Cardiac septum (tissue), 1 donor: ENCODE measurements at regions not wholly inside any gene's neighbourhood (a gene's known extent, or its start where the extent isn't known, plus 50 kb on each side); places are given as distances from the start of the nearest gene placed in this dataset.

Source experiments
- DNase-seq: peaks from one replicate; pipeline ENCODE4 v3.0.0-alpha.2; 2020; ENCODE audit warnings: low spot score
- intact Hi-C: fragments of 100-400 bp; cut with DNase I; formaldehyde crosslinking; loops from one replicate; pipeline ENCODE4 v1.14.0; 2022
- donor health status: DM: no; HTN: no; CAD: no.

DNA sequence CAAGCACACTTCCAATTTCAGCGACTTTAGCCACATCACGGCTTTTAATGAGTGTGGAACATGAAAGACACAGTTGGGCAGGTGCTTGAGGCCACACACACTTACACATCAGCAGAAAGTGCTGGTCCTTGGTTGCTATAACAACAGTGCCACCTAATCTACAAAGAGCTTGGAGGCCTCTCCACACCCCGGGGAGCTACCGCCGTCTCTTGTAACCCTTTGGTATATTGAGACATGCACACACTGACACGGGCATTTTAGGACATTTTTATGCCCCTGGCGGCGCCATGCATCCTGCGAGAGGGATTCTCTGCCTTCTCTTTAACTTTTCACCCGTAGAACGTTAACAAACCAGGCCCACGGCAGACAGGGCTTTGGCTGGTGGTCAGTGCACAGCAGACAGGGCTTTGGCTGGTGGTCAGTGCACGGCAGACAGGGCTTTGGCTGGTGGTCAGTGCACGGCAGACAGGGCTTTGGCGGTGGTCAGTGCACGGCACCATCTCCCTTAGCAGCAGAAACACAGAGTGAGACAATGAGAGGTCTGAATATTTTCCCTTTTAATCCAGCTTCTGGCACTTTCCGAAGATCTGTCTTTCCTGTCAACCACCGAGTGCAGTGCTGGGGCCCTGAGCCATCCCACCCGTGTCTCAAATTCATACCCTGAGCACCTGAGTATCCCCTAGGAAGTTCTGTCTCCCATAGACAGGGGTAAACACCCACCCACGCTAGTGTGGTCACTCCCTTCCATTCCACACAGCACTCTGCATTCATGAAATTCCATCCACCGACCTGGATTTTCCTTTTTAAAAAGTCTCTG, 116.6 kb upstream of the RPS6KA2 start:
- intact Hi-C loops, result no loop called here

DNA sequence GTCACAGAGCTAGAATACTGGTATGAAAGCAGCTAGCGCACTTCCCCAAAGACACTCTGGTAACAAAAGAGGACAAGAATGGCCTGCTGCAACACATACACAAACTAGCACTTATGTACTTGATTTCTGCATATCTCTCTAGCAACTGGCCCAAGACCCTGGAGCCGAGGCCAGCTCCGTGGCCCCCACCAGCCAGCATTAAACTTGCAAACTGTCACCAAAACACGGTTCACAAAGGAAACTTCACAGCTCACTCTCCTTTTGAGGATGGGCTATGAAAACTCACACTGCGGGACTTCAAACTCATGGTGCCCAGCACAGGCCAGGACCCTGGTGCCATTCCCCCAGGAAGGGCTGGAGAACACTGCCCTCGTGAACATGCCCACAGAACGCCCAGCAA, 115.9 kb upstream of the RPS6KA2 start:
- DNase-seq, result no peak
- intact Hi-C loops, result no loop called here

More for the DNA sequence above, 116.6 kb upstream of the RPS6KA2 start:
- no peak for DNase-seq

DNA sequence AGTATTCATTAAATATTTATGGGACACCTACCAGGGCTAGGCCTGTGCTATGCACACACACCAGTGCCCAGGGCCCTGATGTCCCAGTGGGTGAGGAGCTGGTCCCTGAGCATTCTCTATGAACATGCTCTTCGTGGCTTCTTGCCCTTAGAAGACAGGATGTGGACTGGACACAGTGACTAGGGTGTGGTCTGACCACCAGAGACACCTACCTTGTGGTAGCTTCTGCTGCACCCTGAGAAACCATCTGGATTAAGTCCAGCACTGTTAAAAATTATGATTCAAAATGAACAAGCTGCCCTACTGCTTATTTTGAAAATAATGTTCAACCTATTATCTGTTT, 112.9 kb upstream of the RPS6KA2 start:
- no peak for DNase-seq

GRCh38 chr6:166739117-166739975, 112.3 kb upstream of the RPS6KA2 start:
- DNase-seq, result no peak
- intact Hi-C loops, result no loop called here

More for the DNA sequence above, 112.9 kb upstream of the RPS6KA2 start:
- intact Hi-C loops, result no loop called here

DNA sequence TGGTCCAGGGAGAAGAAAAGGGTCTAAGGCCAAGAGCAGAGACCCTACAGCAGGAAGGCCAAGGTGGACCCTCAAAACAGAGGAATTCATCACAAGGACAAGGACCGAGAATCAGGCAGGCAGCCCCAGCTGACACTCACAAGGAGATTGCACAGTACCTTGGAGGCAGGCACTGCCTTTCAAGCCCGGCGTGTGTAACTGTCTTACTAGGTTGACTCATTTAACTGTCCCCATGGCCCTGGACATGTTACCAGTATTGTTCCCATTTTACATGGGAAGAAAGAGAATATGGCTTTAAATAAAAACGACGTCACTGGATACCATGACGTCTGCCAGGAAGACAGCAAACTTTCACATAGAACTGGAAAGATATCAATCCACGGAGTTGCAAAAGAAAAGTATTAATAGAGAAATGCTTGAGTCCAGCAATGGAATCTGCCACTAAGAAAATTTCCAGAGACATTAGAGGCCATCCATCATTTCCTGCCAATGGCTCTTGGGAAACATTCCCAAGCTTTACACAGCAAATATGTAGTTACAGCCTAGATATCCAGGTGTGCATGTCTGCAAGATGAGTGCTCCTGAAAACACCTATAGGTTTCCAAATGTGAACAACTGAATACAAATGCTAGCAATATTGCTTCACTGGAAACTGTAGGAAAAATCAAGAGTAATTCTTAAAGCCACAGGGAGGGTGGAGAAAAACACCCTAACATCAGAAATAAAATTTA, 111.5 kb upstream of the RPS6KA2 start:
- intact Hi-C loops, result no loop called here
- DNase-seq, result no peak

DNA sequence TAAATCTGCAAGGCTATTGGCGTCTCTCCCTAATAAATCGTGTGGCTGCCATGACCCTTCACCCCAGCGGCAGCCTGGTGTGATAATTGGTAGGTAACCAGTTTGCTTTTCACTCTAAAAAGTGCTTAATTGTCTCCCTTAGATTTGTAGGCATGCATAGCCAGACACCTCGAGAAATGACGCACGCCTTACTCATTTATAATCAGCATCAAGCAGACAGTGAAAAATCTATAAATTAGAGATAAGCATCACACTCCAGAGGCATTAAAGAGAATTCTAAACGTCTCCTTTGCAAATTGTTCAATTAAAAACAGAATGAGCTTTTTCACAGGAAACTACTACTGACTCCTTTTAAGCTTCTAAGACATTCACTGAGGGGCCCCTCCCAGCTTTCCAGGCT, 110.2 kb upstream of the RPS6KA2 start:
- DNase-seq, result no peak
- intact Hi-C loops, result no loop called here

DNA sequence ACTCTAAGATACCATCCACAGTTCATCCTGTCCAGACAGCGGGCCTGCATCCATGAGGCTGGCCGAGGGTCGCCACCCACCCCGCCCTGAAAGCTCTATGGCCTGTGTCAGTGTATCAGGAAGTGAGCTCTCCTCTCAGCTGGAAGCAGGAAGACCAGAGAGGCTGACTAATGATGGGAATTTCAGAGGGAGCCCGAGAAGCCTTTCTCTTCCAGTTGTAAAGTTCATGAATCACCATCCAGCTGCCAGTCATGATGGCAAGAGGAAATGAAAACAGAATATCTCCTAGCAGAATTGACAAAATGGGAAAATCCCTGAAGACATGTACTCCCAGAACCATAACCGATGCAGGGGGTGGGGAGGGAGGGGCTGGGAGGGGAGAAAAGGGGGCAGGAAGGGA, 109.6 kb upstream of the RPS6KA2 start:
- intact Hi-C loops, result no loop called here
- DNase-seq, result no peak

DNA sequence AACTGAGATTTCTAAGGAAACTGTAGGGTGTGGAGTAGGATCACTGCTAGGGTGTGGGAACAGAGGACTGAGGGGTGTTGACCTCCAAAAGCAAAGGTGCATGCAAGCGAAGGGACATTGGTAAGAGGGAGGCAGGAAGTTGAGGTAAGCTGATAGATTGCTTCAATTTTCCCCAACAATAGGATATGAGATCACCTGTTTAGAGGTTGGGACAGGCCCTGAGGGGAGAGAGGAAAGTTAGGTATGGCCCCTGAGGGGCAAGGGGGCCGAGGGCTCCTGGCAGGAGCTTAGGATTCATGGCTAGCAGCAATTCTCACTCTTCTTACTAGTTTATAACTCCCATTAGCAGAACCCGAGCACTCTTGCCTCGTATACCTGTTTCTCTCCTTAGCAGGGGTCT, 106.8 kb upstream of the RPS6KA2 start:
- no peak for DNase-seq
- intact Hi-C loops, result no loop called here

GRCh38 chr6:166729658-166730057, 102.6 kb upstream of the RPS6KA2 start:
- DNase-seq, result no peak
- intact Hi-C loops, result no loop called here

- DNase-seq, result no peak
- intact Hi-C loops, result no loop called here
Measured at GRCh38 chr6:166728884-166729530, 102.0 kb upstream of the RPS6KA2 start.

DNA sequence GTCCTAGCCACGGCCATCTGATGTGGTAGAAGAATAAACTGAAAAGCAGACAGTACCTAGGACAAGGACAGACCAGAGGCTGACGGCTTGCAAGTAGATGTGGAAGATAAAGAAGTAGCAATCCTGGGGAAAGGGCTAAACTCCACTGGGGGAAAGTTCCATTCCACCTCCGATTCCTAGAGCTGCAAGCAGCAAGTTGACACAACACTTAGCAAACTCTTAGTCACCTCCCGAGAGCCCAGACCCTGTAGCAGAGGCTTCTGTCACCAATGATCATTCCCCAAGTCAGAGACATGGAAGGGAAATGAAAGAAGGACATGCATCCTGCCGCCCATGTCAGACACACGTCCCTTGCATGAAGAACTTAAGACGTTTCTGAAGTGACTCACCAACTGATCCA, 99.2 kb upstream of the RPS6KA2 start:
- DNase-seq, result no peak
- intact Hi-C loops, result no loop called here

GRCh38 chr6:166725571-166725970, 98.5 kb upstream of the RPS6KA2 start:
- DNase-seq, result no peak
- intact Hi-C loops, result no loop called here

DNA sequence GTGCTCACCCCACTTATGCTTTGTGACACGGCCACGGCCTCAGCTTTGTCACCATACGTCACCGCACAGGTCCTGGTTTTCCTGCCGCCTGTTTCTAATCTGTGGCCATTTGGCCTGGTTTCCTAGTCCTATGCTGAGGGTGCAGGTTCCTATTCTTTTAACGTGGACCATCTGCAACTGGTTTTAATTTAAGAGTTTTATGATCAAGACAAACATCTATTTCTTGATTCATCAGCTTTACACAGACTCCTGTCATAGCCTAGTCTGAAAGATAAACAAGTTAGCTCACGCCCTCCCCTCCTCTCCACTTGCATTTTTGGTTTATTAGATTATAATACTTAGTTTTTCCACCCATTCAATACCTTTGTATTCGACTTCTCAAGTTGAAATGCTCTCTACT, 97.5 kb upstream of the RPS6KA2 start:
- intact Hi-C loops, result no loop called here
- no peak for DNase-seq

- DNase-seq, result no peak
- intact Hi-C loops, result no loop called here
Measured at GRCh38 chr6:166722785-166723184, 95.7 kb upstream of the RPS6KA2 start.

GRCh38 chr6:166721576-166721975, 94.5 kb upstream of the RPS6KA2 start:
- intact Hi-C loops, result no loop called here
- DNase-seq, result no peak

GRCh38 chr6:166720856-166721255, 93.8 kb upstream of the RPS6KA2 start:
- DNase-seq, result no peak
- intact Hi-C loops, result no loop called here

DNA sequence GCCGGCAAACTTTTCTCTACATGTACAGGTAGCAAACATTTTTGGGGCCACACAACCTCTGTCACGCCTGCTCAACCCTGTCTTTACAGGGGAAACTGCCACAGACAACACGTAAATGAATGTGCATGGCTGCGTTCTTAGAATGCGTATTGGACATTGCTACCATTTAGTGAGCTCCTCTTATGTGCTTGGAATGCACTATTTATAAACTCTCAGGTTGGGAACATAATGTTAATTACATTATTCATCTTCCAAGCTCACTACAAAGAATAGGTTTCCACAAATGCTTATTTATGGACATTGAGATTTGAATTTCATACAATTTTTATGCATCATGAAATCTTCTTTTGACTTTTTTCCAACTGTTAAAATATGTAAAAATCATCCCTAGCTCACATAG, 92.0 kb upstream of the RPS6KA2 start:
- no peak for DNase-seq
- intact Hi-C loops, result no loop called here

- intact Hi-C loops, result no loop called here
- DNase-seq, result no peak
Measured at GRCh38 chr6:166718516-166718915, 91.5 kb upstream of the RPS6KA2 start.

DNA sequence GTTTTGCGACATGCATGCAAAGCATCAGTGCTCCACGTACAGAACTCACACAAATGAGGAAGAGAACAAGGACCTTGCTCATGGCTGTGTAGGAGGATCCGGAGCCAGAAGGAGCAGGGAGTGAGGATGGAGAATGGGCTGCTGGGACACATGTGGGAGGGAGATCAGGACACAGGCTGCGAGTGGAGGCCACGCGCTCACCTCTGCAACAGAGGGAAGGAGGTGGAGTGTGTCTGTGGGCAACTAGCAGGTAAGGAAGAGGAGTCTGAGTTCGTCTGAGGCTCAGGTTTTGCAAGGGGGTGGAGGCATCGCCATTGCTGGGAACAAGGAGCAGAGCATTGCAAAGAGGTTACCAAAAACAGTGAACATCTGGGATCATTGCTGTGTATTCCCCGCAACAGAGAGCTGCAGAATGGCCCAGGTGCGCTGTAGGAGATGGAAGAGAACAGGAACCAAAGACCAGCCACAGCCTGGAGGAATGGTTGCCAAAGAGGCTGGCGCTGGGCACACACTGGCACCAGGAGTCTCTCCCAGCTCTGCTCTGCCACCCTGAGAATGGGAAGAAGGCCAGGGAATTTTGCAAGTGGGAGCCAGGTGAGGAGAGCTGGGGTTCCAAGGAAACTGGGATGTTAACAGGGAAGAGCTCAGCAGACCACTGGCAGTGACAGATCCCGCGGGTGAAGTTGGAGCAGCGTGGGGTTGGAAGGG, 90.0 kb upstream of the RPS6KA2 start:
- intact Hi-C loops, result no loop called here
- no peak for DNase-seq
